ENCODE measurements at regions not wholly inside any gene's neighbourhood (a gene's known extent, or its start where the extent isn't known, plus 50 kb on each side); places are given as distances from the start of the nearest gene placed in this dataset.

GRCh38 chr14:34110531-34110930, 159.7 kb upstream of the EGLN3 start:
- no peak for TF ChIP-seq CTCF (IDR thresholded peaks at IDR 0.05)
- no peak for TF ChIP-seq EZH2 (IDR thresholded peaks at IDR 0.05)
- no peak for TF ChIP-seq EZH2phosphoT487 (IDR thresholded peaks at IDR 0.05)
